Adrenal gland (tissue), 9 donors: ENCODE measurements at regions not wholly inside any gene's neighbourhood (a gene's known extent, or its start where the extent isn't known, plus 50 kb on each side); places are given as distances from the start of the nearest gene placed in this dataset.
A peak's percentile ranks its signal among the peaks of the same experiment; 100 is the strongest.

Experiments
- DNase-seq, 7 donors: peaks; one replicate each; pipeline ENCODE4 v3.0.0-alpha.2; 2019 to 2020
- H3K27ac ChIP-seq, 5 donors: fragments of 200-600 bp; sonication (generic) in 4 of 5; 1 replicate in 3 of 5; 2 replicates in 2 of 5; pipeline versions ENCODE4 v1.5.1 to v1.8.0; 2016 to 2020; ENCODE audit warnings: mild to moderate bottlenecking in 1 of 5
- H3K27me3 ChIP-seq: fragments of 200-600 bp; 2 replicates; pipeline ENCODE4 v1.8.0; 2021
- H3K36me3 ChIP-seq, 2 donors: fragments of 200-600 bp; replicated peaks in 1 of 2; 1 replicate in 1 of 2; 2 replicates in 1 of 2; pipeline versions ENCODE4 v1.5.1 to v1.8.0; 2018 to 2022
- H3K4me1 ChIP-seq, 2 donors: fragments of 200-600 bp; replicated peaks in 1 of 2; 1 replicate in 1 of 2; 2 replicates in 1 of 2; pipeline versions ENCODE4 v1.5.1 to v1.8.0; 2018 to 2021
- H3K4me3 ChIP-seq, 4 donors: fragments of 200-600 bp; sonication (generic) in 3 of 4; one replicate each; pipeline ENCODE4 v1.5.1; 2016 to 2018
- H3K9me3 ChIP-seq, 3 donors: fragments of 200-600 bp; sonication (generic) in 1 of 3; replicated peaks in 1 of 3; 1 replicate in 2 of 3; 2 replicates in 1 of 3; pipeline versions ENCODE4 v1.5.1 to v1.8.0; 2016 to 2021
- POLR2A ChIP-seq, 2 donors: fragments of 450-650 bp; IDR thresholded peaks; one replicate each; pipeline ENCODE4 v1.6.1; 2017; ENCODE audit warnings: antibody characterized with exemption in 2 of 2, mild to moderate bottlenecking in 2 of 2, moderate library complexity in 1 of 2
- WGBS, 4 donors: extraction: QIAGEN DNeasy Blood & Tissue Kit in 2 of 4; methylation state at CpG; one replicate each; pipeline versions ENCODE4 v1.1.5 to v1.1.7; 2013 to 2017; 5-methylcytosine and 5-hydroxymethylcytosine counted together
- intact Hi-C, 2 donors: fragments of 100-400 bp; cut with DNase I; formaldehyde crosslinking; loops; one replicate each; pipeline versions ENCODE4 v1.14.1 to v1.15.0; 2022 to 2023
- TF ChIP-seq, protein P1 (sequence below), 6 experiments: fragments of 450-650 bp in 4 of 6; fragments of 200-600 bp in 2 of 6; sonication (generic) in 1 of 6; IDR thresholded peaks; 1 replicate in 5 of 6; 2 replicates in 1 of 6; pipeline versions ENCODE4 v1.5.1 to v1.8.0; 2016 to 2021; ENCODE audit warnings: antibody characterized with exemption in 6 of 6, mild to moderate bottlenecking in 2 of 6, moderate library complexity in 1 of 6
- donor health status: healthy with polysubstance abuse.
- donor health status: Bipolar disorder and iron deficiency.
- donor health status: DM: yes; HTN: yes; CAD: no.
- donor health status: DM: no; HTN: no; CAD: no.
- donor health status: DM: no; HTN: no; CAD: no.

GRCh38 chr1:187870552-187870951 is 1041.8 kb downstream of the PLA2G4A start:
- no peaks in the 10 kb centered on the region for H3K9me3 ChIP-seq
- no peak overlapping the region for H3K27ac ChIP-seq
- DNase-seq, result no peak
- intact Hi-C loops, result no loop called here
- TF ChIP-seq, protein P1, sequence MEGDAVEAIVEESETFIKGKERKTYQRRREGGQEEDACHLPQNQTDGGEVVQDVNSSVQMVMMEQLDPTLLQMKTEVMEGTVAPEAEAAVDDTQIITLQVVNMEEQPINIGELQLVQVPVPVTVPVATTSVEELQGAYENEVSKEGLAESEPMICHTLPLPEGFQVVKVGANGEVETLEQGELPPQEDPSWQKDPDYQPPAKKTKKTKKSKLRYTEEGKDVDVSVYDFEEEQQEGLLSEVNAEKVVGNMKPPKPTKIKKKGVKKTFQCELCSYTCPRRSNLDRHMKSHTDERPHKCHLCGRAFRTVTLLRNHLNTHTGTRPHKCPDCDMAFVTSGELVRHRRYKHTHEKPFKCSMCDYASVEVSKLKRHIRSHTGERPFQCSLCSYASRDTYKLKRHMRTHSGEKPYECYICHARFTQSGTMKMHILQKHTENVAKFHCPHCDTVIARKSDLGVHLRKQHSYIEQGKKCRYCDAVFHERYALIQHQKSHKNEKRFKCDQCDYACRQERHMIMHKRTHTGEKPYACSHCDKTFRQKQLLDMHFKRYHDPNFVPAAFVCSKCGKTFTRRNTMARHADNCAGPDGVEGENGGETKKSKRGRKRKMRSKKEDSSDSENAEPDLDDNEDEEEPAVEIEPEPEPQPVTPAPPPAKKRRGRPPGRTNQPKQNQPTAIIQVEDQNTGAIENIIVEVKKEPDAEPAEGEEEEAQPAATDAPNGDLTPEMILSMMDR (IDR thresholded peaks at IDR 0.05), result no peak
- TF ChIP-seq POLR2A (IDR thresholded peaks at IDR 0.05), result no peak
- H3K4me3 ChIP-seq, result no peak overlapping the region
- no peaks in the 10 kb centered on the region for H3K4me1 ChIP-seq
- no peaks in the 10 kb centered on the region for H3K36me3 ChIP-seq
- 78 to 92% (median 82%) methylated on average over 1 of the region's 1 CpG for WGBS, 4 donors
- H3K27me3 ChIP-seq, result no peaks in the 10 kb centered on the region

DNA sequence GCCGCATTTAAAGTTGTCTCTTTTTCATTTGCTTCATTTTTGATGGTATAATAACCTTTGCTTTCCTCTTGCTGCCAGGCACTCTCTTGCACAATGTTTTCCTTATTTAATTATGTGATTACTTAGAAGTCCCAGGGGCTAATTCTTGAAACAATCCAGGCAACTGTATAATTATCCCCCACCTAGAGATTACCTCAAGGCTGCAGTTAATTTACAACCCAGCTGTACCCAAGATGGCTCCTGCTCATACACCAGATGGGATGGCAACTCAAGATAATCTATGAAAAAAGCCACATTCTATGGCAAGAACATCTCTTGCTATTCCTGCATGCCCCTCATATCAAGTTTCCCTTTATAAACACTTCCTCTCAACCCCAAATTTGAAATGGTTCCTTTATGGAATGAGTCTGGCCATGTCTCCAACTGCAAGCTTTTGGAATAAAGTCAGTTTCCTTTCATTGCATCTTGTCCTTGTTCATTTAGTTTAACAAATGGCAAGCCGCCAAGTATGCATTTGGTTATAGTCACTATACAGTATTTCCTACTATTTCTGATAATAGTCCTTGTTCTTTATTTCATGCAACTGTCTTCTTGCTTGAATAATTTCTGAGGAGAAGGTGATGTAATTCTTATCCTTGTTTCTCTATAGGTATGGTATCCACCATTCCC is 1042.6 kb downstream of the PLA2G4A start:
- intact Hi-C loops, result no loop called here
- H3K9me3 ChIP-seq, result no peaks in the 10 kb centered on the region
- 46 to 76% (median 58%) methylated on average over 2 of the region's 2 CpGs for WGBS, 4 donors
- H3K4me1 ChIP-seq, result no peaks in the 10 kb centered on the region
- no peaks in the 10 kb centered on the region for H3K36me3 ChIP-seq
- H3K27me3 ChIP-seq, result no peaks in the 10 kb centered on the region
- DNase-seq, result no peak
- H3K4me3 ChIP-seq, result no peak overlapping the region
- no peak overlapping the region for H3K27ac ChIP-seq
- TF ChIP-seq POLR2A (IDR thresholded peaks at IDR 0.05), result no peak
- TF ChIP-seq, protein P1 (IDR thresholded peaks at IDR 0.05), result no peak

DNA sequence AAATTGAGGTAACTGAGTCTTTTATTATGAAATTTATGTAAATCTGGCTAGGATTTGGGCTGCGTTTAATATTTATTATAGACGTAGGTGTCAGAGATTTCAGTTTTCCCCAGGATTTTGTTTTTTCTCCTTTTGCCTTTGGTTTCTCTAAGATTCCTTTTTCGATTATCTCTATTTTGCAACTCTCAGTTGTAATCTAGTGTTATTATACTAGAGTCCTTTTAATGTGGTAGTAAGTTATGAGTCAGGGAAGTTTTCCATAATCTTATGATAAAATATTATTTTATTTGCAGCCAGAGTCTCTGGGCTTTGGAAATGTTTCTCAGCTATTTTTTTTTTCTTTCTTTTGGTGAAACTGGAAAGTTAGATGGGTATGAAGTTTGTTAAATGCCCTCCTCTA is 1043.8 kb downstream of the PLA2G4A start:
- TF ChIP-seq, protein P1 (IDR thresholded peaks at IDR 0.05), result no peak
- TF ChIP-seq POLR2A (IDR thresholded peaks at IDR 0.05), result no peak
- 74 to 93% (median 80%) methylated on average over 3 of the region's 3 CpGs for WGBS, 4 donors
- intact Hi-C loops, result no loop called here
- Histone ChIP-seq H3K9me3 (no peaks in the 10 kb centered on the region), H3K27ac (peak overlapping the region in 1 of 5 donors; percentile 3), H3K27me3 (no peaks in the 10 kb centered on the region), H3K36me3 (no peaks in the 10 kb centered on the region), H3K4me1 (no peaks in the 10 kb centered on the region), H3K4me3 (no peak overlapping the region)
- no peak for DNase-seq

DNA sequence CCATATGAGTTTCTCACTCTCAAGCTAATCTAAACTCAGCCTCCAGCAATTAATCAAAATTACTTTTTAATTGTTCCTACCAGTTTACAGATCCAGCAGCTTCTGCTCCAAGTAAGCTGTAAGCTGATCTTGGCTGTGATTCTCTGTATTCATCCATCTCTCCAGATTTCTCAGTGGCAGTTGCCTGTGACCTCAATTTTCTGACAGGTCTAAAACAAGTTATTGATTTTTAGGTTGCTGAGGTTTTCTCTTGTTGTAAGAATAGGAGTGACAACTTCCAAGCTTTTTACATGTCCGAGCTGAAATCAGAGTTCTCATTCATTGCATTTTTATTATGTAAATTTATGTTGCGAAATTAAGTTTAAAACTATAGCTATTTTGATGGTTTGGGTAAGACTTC is 1044.4 kb downstream of the PLA2G4A start:
- Histone ChIP-seq H3K9me3 (no peaks in the 10 kb centered on the region), H3K27me3 (no peaks in the 10 kb centered on the region), H3K36me3 (no peaks in the 10 kb centered on the region), H3K4me1 (no peaks in the 10 kb centered on the region), H3K4me3 (no peak overlapping the region), H3K27ac (peak overlapping the region in 1 of 5 donors; percentile 3)
- DNase-seq, result no peak
- 66 to 73% (median 71%) methylated on average over 2 of the region's 2 CpGs for WGBS, 4 donors
- no peak for TF ChIP-seq POLR2A (IDR thresholded peaks at IDR 0.05)
- TF ChIP-seq, protein P1 (IDR thresholded peaks at IDR 0.05), result no peak
- intact Hi-C loops, result no loop called here
